Inferior parietal cortex (tissue), 1 donor: ENCODE measurements at regions not wholly inside any gene's neighbourhood (a gene's known extent, or its start where the extent isn't known, plus 50 kb on each side); places are given as distances from the start of the nearest gene placed in this dataset.

Source experiments
- DNase-seq: peaks from one replicate; pipeline ENCODE4 v3.0.0-alpha.2; 2016; ENCODE audit errors: extremely low spot score

- no peak for DNase-seq
These were observed 138.6 kb downstream of the C5orf15 start for GRCh38 chr5:133829786-133830185.

GRCh38 chr5:133828722-133829121 lies 139.7 kb downstream of the C5orf15 start:
- no peak for DNase-seq

- no peak for DNase-seq
These were observed 140.6 kb downstream of the C5orf15 start for GRCh38 chr5:133827830-133828229.

- DNase-seq: no peak
These were observed 141.4 kb downstream of the C5orf15 start for GRCh38 chr5:133827011-133827410.

GRCh38 chr5:133825631-133826289 lies 142.7 kb downstream of the C5orf15 start:
- no peak for DNase-seq

- DNase-seq: no peak
These were observed 143.7 kb downstream of the C5orf15 start for GRCh38 chr5:133824661-133825254.

GRCh38 chr5:133821889-133822288 lies 146.5 kb downstream of the C5orf15 start:
- DNase-seq: no peak

- no peak for DNase-seq
These were observed 147.1 kb downstream of the C5orf15 start for GRCh38 chr5:133821311-133821741.

- DNase-seq: no peak
These were observed 147.9 kb downstream of the C5orf15 start for GRCh38 chr5:133820507-133820906.

- no peak for DNase-seq
These were observed 148.4 kb downstream of the C5orf15 start for GRCh38 chr5:133819977-133820471.

GRCh38 chr5:133818869-133819600 lies 149.4 kb downstream of the C5orf15 start:
- no peak for DNase-seq

- DNase-seq: no peak
These were observed 150.4 kb downstream of the C5orf15 start for GRCh38 chr5:133818031-133818431.

GRCh38 chr5:133817456-133817855 lies 151.0 kb downstream of the C5orf15 start:
- DNase-seq: no peak

GRCh38 chr5:133816791-133817190 lies 151.6 kb downstream of the C5orf15 start:
- no peak for DNase-seq

GRCh38 chr5:133814152-133814551 lies 154.3 kb downstream of the C5orf15 start:
- DNase-seq: no peak

- no peak for DNase-seq
These were observed 157.3 kb downstream of the C5orf15 start for GRCh38 chr5:133811168-133811567.

- no peak for DNase-seq
These were observed 158.6 kb downstream of the C5orf15 start for GRCh38 chr5:133809801-133810200.

- DNase-seq: no peak
These were observed 161.1 kb downstream of the C5orf15 start for GRCh38 chr5:133807348-133807747.

- DNase-seq: no peak
These were observed 161.6 kb downstream of the C5orf15 start for GRCh38 chr5:133806847-133807246.

GRCh38 chr5:133801955-133802751 lies 166.3 kb downstream of the C5orf15 start:
- DNase-seq: no peak

GRCh38 chr5:133801431-133801830 lies 167.0 kb downstream of the C5orf15 start:
- DNase-seq: no peak
